Middle frontal gyrus (tissue), 1 donor: ENCODE measurements at regions not wholly inside any gene's neighbourhood (a gene's known extent, or its start where the extent isn't known, plus 50 kb on each side); places are given as distances from the start of the nearest gene placed in this dataset.

Source experiments
- DNase-seq: peaks from one replicate; pipeline ENCODE4 v3.0.0-alpha.2; 2015; ENCODE audit warnings: low spot score; ENCODE audit errors: extremely low spot score

DNA sequence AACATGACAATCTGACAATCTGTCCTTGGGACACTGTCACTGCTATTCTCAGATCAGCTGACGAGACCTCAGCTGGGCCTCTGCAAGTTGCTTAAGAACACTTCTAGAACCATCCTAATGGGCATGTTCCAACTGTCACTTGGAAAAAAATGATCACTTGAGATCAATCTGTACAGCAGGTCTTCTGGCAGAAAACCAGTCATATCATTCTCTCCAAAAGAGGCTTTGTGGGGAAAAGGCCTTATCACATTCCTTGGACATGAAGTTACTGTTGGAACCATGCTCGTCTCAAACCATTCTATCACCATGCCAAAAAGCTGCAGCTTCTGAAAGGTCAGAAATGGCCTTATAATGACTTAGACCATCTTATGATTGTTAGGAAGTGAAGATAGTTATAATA lies 744.2 kb downstream of the USP25 start:
- no peak for DNase-seq

DNA sequence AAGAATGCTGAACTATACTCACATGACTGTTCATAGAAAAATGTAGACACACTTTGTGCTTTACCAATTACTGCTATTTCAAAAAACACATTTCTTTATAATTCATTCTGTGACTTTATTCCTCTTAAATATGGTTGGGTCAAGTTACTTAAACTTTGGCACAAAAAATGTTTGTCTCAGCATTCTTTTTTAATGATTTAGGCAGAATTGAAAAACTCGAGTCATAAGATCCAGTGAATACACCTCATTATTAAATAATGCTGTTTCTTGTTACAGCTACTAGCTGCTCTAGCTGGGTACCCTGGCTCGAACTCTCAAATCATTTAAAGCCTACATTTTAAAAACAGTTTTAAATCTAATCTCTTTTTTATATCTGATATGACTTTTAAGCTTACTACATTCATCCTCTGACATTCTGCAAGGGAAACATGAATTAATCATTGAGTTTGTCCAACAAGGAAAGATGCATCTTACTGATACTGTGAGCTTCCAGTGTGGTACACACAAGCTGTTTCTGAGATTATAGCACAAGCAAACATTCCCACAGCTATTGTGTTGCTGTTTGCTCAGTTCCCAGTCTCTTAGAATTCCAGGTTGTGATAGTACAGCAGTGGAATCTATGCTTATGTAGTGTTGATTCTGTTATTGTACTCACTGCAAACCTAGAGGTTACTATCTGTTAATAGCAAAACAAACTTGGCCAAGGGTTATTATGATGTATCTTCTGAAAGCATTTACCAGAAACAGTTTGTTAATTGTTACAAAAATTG lies 746.5 kb downstream of the USP25 start:
- no peak for DNase-seq

DNA sequence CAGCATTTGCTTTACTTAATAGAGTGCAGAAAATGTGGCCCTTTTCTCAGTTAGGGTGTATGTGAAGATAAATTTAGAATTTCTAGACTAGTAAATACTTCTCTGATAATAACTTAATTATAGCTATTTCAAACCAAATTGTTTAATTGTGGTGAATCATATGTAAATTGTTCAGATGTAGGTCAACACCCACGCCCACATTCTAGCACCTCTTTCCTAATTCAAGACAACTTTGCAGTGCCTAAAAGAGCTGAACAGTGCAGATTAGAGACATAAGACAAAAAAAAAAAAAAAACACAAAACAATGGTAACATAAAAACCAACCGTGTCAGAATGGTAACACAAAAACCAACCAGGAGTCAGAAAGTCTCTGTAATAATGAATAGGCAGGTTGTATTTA lies 758.3 kb downstream of the USP25 start:
- DNase-seq = no peak

DNA sequence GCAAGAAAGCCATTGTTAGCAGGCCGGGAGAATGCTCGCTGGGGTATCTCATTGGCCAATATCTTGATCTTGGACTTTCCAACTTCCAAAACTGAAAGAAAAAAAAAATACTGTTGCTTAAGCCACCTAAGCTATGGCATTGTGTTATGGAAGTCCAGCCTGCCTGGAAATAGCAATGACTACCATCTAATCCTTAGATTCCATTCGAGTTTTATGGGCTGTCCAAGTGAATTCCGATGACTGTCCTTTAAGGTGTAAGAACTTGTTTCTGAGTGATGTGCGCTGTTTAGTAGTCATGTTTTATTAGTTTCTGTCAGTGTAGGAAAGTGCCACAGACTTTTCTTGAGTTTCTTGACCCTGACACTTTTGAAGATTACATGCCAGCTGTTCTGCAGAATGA lies 762.6 kb downstream of the USP25 start:
- DNase-seq = no peak

DNA sequence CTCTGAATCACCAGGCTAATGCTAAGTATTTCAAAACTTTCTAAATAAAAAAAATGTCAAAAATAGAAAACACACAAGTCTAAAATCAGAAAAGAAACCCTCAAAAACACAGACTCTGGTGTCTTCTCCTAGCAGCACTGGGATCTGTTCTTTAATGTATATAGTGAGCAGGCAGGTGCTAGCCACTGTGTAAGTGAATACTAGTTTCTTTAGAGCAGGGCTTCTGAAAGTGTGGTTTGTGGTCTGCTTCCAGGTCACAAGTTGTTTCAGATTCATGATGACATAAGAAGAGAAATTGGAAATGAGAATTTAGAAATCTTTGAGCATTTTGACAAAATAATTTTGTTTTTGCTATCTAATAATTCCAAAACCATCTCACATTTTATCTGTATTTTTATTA lies 763.1 kb downstream of the USP25 start:
- DNase-seq = no peak

DNA sequence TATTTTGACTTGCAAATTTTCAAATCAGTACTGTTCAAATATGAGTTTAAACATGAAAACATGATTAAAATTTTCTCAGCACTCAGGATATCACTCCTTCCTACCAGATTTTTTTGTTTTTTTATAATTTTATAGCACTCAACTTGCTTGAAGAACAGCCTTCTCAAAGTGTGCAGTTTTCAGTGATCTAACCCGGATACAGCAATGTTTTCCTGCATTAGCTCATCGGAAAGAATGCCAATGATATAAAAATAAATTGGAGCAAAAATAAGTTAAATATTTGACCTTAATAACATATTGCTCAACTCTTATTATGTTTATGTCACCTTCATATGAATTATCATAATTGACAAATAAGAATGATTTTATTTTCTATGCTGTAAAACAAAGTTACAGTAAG lies 766.8 kb downstream of the USP25 start:
- DNase-seq = no peak

DNA sequence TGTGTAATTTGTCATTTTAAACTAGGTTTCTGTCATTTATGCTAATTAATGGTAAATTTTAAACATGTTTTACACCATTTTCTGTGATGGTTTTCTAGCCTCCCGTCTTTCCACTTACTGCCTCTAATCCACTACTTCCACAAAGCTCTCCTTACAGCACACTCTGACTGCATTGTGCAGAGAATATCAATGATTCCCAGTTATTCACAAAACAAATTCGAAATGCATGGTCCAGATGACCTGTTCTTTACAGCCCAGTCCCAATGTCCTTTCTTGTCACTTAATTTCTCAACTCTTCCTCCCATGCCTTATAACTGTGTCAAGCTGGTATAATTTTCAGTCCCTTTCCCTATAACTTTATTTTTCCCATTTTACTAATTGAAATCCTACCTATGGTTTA lies 770.5 kb downstream of the USP25 start:
- DNase-seq = no peak

DNA sequence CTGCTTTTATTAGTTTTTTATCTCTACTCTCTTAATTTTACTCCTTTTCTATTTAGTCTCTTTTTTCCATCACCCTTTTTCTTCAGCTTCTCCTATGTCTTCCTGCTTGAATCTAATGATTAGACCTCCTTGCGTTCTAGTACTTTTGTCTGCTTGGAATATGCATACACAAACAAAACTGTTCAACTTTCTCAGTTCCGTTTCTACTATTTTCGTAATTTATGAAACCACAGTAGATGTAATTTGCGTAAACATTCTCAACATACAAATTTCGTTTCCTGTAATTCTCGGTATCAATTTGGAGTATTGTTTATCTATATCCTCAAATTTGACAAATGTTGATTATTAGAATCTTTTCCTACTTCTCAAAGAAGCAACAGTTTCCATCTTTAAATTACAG lies 772.5 kb downstream of the USP25 start:
- no peak for DNase-seq

DNA sequence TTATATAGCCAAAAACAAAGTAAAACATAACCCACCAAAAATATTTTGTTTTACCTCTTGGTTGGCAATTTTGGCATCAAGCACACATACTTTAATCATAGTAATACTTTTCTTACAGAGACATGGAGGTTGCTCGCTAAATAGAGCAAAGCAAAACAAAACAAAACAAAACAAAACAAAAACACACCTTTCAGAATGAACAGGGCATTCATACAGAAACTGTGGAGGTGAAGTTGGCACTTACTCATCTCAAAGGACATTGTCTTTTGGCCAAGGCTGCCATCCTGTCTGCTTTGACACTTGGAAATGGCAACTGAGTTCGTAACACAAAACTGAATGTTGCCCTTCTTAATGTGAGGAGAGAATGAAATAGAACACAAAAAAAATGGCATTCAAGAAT lies 773.1 kb downstream of the USP25 start:
- DNase-seq = no peak

DNA sequence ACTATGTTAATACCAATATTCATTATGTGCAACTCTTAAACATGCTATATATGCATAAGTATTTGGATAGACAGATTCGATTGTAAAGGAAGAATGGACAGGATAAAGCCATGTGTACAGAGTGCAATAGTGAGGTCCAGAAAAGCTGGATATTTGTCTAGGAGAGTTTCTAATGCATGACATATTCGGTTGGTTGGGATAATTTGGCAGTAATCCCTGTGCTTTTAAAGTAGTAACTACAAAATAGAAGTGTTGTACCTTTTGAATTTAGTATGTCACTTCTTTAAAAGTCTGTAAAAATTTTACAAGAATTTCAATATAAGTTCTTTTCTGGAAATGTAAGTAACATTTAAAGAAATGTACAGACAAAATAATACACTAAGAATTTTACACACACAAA lies 774.5 kb downstream of the USP25 start:
- DNase-seq = no peak

DNA sequence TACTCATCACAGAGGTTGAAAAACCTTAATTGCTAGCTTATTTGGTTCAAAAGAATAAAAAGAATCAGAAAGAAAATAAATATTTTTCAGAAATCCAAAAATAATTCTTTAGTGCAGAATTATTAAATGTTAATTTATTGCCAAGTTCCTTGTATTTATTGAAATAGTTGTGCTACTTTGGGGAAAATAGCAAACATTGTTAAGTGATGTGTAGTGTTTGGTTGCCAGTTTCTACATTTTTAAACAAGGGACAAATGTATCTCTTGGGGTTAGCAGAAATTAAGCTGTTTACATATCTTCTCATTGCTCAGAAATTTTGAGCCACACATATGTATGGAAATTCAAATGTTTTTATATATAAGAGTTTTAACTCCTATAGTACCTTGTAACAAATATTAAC lies 775.0 kb downstream of the USP25 start:
- no peak for DNase-seq

DNA sequence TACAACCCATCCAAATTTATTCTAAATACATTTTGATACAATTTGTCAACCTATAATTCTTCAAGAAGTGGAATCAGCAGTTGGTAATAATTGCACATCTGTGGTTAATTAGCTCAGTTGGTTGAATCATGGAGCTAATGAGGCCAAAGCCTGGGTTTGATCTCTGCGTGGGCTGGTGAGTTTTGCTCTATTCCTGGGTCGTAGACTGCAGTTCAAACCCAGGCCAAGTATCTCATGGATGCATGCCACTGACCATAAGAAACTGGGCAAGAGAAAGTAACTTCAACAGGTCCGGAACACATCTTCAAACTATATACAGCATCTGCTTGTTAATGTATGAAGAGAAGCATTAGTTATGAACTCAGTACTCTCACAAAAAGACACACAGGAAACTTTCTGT lies 779.7 kb downstream of the USP25 start:
- DNase-seq = no peak

DNA sequence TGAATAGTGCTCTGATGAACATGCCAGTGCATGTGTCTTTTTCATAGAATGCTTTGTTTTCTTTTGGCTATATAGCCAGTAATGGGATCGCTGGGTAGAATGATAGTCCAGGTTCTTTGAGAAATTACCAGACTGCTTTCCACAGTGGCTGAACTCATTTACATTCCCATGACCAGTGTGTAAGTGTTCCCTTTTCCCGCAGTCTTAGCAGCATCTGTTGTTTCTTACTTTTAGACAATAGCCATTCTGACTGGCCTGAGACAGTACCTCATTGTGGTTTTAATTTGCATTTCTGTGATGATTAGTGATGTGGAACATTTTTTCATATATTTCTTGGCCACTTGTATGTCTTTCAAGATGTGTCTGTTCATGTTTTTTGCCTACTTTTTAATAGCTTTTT lies 784.5 kb downstream of the USP25 start:
- DNase-seq = peak; percentile 11

DNA sequence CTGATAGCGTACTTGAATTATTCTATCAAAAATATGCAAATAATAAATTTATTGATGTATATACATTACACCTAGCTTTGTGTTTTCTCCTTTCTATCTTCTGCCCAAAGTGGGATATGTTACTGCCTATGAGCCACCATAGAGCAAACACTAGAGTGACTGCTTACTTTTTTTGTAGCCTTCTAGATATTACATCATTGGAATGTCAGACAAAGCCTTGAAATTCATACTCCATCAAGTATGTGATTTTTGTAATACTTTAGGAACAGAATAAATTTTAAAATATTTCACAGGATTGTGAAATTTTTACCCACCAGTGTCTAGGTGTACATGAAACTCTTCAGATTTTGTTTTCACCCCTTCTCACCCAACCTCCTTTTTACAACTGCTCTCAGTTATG lies 787.6 kb downstream of the USP25 start:
- no peak for DNase-seq

DNA sequence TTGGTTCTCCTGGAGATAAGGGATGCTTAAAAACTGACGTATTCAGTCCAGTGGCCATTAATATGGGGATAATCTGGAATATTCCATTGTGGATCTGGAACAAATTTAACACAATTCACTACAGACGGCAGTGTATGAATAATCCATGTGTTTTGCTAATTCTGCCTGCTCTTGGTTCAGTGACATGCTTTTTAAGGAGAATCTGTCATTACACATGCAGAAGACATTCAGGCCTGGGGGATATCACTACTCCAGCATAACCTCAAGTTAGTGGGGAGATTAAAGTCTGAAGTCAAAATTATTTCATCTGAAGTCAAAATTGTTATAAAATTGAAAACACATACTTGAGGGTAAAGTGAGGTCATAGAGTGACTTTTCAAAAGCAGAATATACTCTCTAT lies 789.3 kb downstream of the USP25 start:
- no peak for DNase-seq

DNA sequence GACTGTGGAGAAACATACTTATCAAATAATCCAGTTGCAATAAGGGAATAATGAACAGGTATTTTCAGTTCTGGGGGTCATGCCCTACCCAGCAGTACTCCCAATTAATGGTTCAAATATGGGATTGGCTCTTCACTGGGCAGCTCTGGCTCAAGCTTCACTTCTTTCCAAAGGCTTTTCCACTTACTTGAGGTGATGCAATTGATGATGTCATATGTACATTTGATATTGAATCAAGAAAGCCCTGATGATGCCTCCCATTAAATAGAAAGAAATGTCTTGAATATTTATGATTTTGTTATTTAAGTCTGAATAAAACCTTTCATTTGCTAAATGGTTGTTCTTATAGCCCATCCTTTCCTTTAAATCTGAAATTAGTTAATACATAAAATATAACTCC lies 789.9 kb downstream of the USP25 start:
- no peak for DNase-seq

DNA sequence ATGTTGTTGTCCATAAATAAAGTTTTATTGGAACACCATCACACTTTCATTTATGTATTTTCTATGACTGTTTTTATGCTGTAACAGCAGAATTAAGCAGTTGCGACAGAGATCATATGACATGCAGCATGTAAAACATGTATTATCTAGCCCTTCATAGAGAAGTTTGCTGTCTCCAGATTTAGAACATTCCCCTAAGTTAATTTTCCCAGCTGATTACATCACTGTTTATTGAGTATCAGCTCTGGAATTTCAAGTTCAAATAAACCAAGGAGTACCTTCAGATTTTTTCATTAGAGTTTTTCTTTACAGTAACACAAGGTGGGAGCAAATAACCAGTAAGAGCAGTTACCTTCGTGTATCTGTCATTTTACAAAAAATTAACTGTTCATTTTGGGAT lies 792.8 kb downstream of the USP25 start:
- no peak for DNase-seq

DNA sequence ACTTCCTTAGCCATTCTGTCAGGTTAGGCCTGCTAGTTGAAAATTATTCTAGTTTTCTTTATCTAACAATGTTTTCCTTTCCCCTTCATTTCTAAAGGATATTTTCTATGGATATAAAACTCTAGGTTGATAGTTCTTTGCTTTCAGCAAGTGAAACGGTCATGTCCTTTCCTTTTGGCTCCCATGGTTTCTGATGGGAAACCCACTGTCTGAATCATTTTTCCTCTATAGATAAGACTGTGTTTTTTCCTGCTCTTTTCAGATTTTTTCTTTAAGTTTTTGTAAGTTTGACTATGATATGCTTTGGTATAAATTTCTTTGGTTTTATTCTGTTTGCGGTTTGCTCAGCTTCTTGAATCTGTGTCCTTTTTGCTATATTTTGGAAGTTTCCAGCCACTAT lies 800.9 kb downstream of the USP25 start:
- no peak for DNase-seq

DNA sequence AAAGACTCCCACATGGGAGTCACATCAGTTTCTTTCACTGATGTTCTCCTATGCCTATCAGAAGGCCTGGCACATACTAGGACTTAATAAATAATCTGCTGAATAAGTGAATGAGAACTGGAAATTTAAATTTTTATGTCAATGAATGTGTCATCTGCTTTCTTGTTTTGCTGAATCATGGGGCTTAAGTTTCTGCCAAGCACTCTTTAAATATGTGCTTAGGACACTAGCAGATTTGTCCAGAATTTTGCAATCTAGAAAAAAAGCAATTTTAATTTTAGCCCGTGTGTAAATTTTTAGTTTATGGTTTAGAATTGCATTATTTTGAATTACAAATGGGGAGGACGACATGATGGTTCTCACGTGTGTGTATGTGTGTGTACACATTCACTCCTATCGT lies 803.1 kb downstream of the USP25 start:
- no peak for DNase-seq

DNA sequence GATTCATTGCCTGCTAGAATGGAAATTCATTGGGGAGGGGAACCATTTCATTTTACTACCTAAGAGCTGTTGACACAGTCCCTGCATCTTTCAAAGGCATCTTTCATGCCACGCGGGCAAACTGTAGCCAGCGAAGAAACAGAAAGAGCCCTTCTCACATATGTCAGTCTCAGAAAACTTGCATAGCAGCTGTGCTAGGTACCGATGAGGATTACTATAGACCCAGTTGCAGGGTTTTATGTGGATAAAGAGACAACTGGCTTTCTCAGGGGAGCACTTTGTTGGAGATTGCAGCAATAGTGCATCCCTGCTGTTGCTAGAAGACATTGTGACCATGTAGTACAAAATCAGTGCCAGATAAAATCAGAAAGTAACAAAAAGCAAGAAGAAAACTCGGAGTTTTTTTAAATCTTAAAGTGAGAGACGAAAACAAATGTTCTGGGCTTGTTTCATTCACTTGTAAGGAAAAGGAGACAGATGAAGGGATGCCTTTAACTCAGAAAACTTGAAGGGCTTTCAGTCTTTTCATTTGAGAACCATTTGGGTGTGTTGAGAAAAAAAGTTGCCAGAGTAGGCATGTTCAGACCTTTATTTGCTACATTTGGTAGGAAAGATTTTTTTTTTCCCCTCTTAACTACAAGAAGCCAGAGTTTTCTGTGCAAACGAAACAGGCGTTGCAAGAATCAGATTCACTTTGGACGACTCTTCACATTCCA lies 804.1 kb downstream of the USP25 start:
- DNase-seq = no peak

DNA sequence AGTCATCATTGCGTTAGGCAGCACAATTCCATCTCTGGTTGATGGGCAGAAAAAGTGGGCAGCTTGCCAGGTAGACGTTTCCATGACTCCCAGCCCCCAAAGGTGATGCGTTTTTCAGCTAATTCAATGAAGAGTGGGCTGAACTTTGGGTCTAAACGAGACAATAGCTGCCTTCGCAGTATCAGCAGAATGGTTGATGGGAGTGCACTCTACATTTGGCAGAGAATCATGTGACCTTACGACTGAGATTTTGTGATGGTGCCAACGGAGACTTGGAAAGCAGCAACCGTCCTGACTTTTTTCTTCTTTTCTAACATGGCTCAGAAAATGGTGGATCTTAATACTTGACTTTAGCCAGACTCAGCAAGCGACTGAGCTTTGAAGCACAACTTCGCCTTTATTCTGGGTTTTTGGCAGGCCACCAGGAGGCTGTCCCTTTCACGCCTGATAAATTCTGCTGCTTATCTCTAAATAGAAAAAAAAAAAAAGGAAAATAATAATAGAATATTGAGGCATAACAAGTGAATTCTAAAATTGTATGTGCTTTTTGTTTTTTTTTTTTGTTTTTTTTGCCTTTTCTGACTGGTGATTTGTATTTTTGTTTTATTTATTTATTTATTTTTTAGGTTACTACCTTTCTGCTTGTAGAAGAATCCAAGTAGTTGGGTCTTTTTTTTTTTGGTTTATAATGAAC lies 804.8 kb downstream of the USP25 start:
- peak; percentile 66 for DNase-seq

DNA sequence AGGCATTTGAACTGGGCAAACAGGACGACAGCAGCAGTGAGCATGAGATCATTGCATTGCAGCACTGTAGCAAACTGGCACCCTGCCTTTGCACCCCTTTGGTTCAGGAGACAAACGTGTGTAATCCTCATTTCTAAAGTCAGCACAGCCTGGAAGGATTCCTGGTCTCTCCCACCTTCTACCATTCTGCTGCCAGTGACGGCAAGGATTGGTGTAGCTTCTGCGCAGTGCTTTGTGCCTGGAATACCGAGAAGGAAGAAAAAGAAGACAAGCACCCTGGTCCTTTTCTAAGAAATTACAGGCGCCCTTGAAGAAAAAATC lies 805.3 kb downstream of the USP25 start:
- peak; percentile 69 for DNase-seq

DNA sequence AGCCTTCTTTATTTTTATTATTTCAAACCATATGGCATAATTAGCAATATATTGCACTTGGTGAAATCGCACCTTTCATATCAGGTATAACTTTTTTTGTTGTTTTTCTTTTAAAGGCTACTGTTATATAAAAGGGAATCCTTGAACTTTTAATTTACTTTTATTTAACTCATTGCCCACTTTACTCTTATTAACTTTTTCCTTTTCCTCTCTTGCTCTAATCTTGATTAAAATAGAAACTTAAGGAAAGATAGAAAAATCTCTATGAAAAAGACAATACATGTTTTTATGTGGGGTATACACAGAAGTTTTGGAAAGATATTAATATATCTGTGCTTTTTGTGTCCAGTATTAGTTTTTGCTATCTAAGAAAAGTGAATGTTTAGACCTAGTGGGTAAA lies 805.8 kb downstream of the USP25 start:
- no peak for DNase-seq
